Thymus (tissue), 11 donors: ENCODE measurements at regions not wholly inside any gene's neighbourhood (a gene's known extent, or its start where the extent isn't known, plus 50 kb on each side); places are given as distances from the start of the nearest gene placed in this dataset.

Experiments
- DNase-seq, 9 donors: peaks; one replicate each; pipeline ENCODE4 v3.0.0-alpha.2; 2013; ENCODE audit warnings: low spot score in 9 of 9, low read depth in 6 of 9, missing footprints in 1 of 9
- H3K27ac ChIP-seq, 2 donors: one replicate each; pipeline ENCODE4 v1.5.1; 2013; ENCODE audit warnings: control low read depth in 1 of 2, low read depth in 1 of 2, low read length in 1 of 2, mild to moderate bottlenecking in 1 of 2, moderate library complexity in 1 of 2
- H3K27me3 ChIP-seq, 2 donors: one replicate each; pipeline ENCODE4 v1.5.1; 2013; ENCODE audit warnings: low read length in 1 of 2; ENCODE audit not compliant: control insufficient read depth in 2 of 2, insufficient read depth in 1 of 2
- H3K36me3 ChIP-seq, 2 donors: one replicate each; pipeline ENCODE4 v1.5.1; 2013; ENCODE audit warnings: low read length in 1 of 2, mild to moderate bottlenecking in 1 of 2, moderate library complexity in 1 of 2; ENCODE audit not compliant: control insufficient read depth in 2 of 2, insufficient read depth in 2 of 2
- H3K4me1 ChIP-seq, 2 donors: one replicate each; pipeline ENCODE4 v1.5.1; 2013; ENCODE audit warnings: low read length in 2 of 2; ENCODE audit not compliant: control insufficient read depth in 2 of 2, insufficient read depth in 2 of 2
- H3K4me3 ChIP-seq, 2 donors: one replicate each; pipeline ENCODE4 v1.5.1; 2013; ENCODE audit warnings: low read length in 2 of 2, control low read depth in 1 of 2, mild to moderate bottlenecking in 1 of 2
- H3K9me3 ChIP-seq, 2 donors: one replicate each; pipeline ENCODE4 v1.5.1; 2013; ENCODE audit warnings: low read length in 1 of 2, mild to moderate bottlenecking in 1 of 2; ENCODE audit not compliant: control insufficient read depth in 2 of 2, insufficient read depth in 1 of 2
- WGBS: extraction: QIAGEN DNeasy Blood & Tissue Kit; methylation state at CpG from one replicate; pipeline ENCODE4 v1.1.7; 2013; 5-methylcytosine and 5-hydroxymethylcytosine counted together
- donor health status: healthy.

DNA sequence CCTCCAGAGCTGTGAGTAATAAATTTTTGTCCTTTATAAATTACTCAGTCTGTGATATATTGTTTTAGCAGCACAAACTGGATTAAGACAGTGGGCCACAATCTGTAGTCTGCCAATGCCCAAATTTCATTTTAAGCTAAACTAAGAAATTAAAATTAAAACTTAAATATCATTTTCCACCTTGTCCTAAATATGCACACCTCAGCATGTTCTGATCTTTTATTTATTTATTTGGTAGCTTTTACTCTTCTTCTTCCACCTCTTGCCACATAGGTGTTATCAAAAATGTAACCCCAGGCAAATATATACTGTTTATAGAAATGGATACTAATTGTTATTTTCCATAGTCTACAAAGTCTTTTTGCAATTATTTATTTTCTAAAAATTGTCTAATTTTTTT is 1102.2 kb upstream of the COX7C start:
- Histone ChIP-seq H3K36me3 (no peaks in the 10 kb centered on the region), H3K27me3 (no peaks in the 10 kb centered on the region), H3K27ac (no peak overlapping the region), H3K4me3 (no peak overlapping the region), H3K4me1 (no peaks in the 10 kb centered on the region), H3K9me3 (peaks cover 0 to 3% of the 10 kb centered on the region in 2 donors)
- DNase-seq: no peak

DNA sequence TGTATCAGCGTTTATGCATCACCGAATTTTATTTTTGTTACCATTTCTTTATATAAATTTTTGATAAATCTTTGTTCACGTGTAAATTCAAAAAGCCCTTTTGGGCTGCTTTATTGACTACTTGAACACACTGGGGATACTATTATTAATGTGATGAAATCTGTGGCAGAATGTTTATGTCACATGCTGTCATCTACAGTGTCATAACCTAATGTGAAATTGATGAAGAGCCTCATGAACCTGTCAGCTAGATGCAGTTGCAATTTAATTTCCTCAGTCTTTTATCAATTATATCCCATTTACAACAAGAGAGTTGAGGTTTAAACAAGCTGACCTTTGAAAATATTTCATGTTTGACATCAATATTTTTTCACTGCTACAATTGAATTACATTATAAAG is 1100.4 kb upstream of the COX7C start:
- H3K9me3 ChIP-seq: peaks cover 0 to 3% of the 10 kb centered on the region in 2 donors
- no peaks in the 10 kb centered on the region for H3K36me3 ChIP-seq
- 94% methylated on average over 3 of the region's 3 CpGs for WGBS
- no peaks in the 10 kb centered on the region for H3K4me1 ChIP-seq
- DNase-seq: no peak
- no peak overlapping the region for H3K27ac ChIP-seq
- no peak overlapping the region for H3K4me3 ChIP-seq
- no peaks in the 10 kb centered on the region for H3K27me3 ChIP-seq

GRCh38 chr5:85533341-85534047 is 1084.2 kb upstream of the COX7C start:
- WGBS: 95% methylated on average over 4 of the region's 4 CpGs
- Histone ChIP-seq H3K4me1 (no peaks in the 10 kb centered on the region), H3K9me3 (no peaks in the 10 kb centered on the region), H3K27ac (no peak overlapping the region), H3K4me3 (no peak overlapping the region), H3K27me3 (no peaks in the 10 kb centered on the region), H3K36me3 (no peaks in the 10 kb centered on the region)
- DNase-seq: no peak

DNA sequence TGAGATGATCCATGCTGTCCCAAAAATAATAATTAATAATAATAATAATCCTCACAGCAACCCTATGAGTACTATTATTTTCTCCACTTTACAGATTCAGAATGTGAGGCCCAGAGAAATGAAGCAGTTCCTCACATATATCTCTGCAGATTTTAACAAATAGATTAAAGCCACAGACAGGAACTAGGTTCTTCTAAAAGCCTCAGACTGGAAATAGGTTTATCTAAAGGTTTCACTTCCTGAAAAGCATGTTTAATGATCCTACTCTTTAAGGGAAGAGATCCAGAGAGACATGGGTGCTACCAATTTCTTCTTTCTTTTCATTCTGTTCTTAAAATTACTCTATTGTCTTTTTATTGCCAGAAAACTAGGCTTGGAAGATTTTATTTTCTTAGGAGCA is 1079.4 kb upstream of the COX7C start:
- Histone ChIP-seq H3K4me3 (no peak overlapping the region), H3K36me3 (no peaks in the 10 kb centered on the region), H3K27me3 (no peaks in the 10 kb centered on the region), H3K27ac (no peak overlapping the region), H3K9me3 (no peaks in the 10 kb centered on the region), H3K4me1 (no peaks in the 10 kb centered on the region)
- no peak for DNase-seq

- Histone ChIP-seq H3K27me3 (no peaks in the 10 kb centered on the region), H3K4me3 (no peak overlapping the region), H3K27ac (no peak overlapping the region), H3K36me3 (no peaks in the 10 kb centered on the region), H3K9me3 (peaks cover 2 to 11% of the 10 kb centered on the region in 2 donors), H3K4me1 (no peaks in the 10 kb centered on the region)
- WGBS: 36% methylated on average over 2 of the region's 2 CpGs
- no peak for DNase-seq
Observed at GRCh38 chr5:85545129-85545528, 1072.6 kb upstream of the COX7C start.

DNA sequence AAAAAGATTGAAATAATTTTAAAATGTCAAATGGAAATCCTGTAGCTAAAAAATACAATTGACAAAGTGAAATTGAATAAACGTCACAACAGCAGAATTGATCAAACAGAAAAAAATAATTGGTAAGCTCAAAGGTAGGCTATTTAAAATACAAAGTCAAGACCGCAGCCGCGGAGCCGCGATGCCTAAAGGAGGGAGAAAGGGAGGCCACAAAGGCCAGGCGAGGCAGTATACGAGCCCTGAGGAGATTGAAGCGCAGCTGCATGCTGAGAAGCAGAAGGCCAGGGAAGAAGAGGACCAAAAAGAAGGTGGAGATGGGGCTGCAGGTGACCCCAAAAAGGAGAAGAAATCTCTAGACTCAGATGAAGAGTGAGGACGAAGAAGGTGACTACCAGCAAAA is 1068.5 kb upstream of the COX7C start:
- no peak overlapping the region for H3K27ac ChIP-seq
- DNase-seq: no peak
- no peak overlapping the region for H3K4me3 ChIP-seq
- H3K4me1 ChIP-seq: no peaks in the 10 kb centered on the region
- peaks cover 2 to 16% of the 10 kb centered on the region in 2 donors for H3K9me3 ChIP-seq
- WGBS: 96% methylated on average over 10 of the region's 10 CpGs
- H3K27me3 ChIP-seq: no peaks in the 10 kb centered on the region
- no peaks in the 10 kb centered on the region for H3K36me3 ChIP-seq

GRCh38 chr5:85549836-85550599 is 1067.7 kb upstream of the COX7C start:
- peaks cover 2 to 16% of the 10 kb centered on the region in 2 donors for H3K9me3 ChIP-seq
- no peak for DNase-seq
- H3K4me1 ChIP-seq: no peaks in the 10 kb centered on the region
- H3K36me3 ChIP-seq: no peaks in the 10 kb centered on the region
- WGBS: 95% methylated on average over 24 of the region's 24 CpGs
- no peak overlapping the region for H3K27ac ChIP-seq
- H3K4me3 ChIP-seq: no peak overlapping the region
- no peaks in the 10 kb centered on the region for H3K27me3 ChIP-seq

DNA sequence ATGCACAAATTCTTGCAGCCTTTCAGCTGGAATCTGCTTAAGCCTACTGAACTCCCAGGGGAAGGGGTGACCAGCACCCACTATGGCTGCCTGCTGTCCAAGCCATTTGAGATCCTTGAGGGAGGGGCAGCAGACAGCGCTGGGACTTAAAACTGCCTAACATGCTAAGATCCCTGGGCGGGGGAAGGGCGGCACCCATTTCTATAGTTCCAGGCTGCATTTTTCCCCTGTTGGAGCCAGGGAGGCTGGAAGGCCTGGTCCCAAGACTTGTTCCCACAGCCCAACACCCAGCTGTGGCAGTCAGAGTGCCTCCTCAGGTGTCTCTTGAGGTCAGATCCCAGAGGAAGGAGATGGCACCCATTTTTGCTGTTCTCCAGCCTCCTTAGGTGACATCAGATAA is 1061.3 kb upstream of the COX7C start:
- Histone ChIP-seq H3K9me3 (peaks cover 0 to 12% of the 10 kb centered on the region in 2 donors), H3K4me3 (no peak overlapping the region), H3K27ac (no peak overlapping the region), H3K36me3 (no peaks in the 10 kb centered on the region), H3K27me3 (no peaks in the 10 kb centered on the region), H3K4me1 (no peaks in the 10 kb centered on the region)
- WGBS: 97% methylated on average over 3 of the region's 3 CpGs
- DNase-seq: no peak

- no peak for DNase-seq
- no peaks in the 10 kb centered on the region for H3K27me3 ChIP-seq
- WGBS: 91% methylated on average over 1 of the region's 1 CpG
- no peaks in the 10 kb centered on the region for H3K36me3 ChIP-seq
- H3K4me1 ChIP-seq: no peaks in the 10 kb centered on the region
- no peak overlapping the region for H3K4me3 ChIP-seq
- H3K9me3 ChIP-seq: peaks cover 0 to 2% of the 10 kb centered on the region in 2 donors
- no peak overlapping the region for H3K27ac ChIP-seq
Observed at GRCh38 chr5:85576666-85577065, 1041.1 kb upstream of the COX7C start.
